ENCODE measurements at regions not wholly inside any gene's neighbourhood (a gene's known extent, or its start where the extent isn't known, plus 50 kb on each side); places are given as distances from the start of the nearest gene placed in this dataset.
"Not testable (repeated sequence)": the region's sequence is repeated elsewhere in the genome, so short reads cannot be mapped to it uniquely, and the experiment has no call there.

- Histone ChIP-seq H3K4me3 (ENCODE audit: low read length) (no peak overlapping the region), H3K27me3 (ENCODE audit: control insufficient read depth, insufficient read depth, low read length) (no peaks in the 10 kb centered on the region), H3K9me3 (replicated peaks; ENCODE audit: low read length) (no peaks in the 10 kb centered on the region), H3K4me2 (ENCODE audit: low read length) (no peak overlapping the region), H3K9ac (ENCODE audit: low read depth, low read length) (no peak overlapping the region), H3K36me3 (ENCODE audit: insufficient read depth, low read length) (no peaks in the 10 kb centered on the region), H3K4me1 (ENCODE audit: control insufficient read depth, insufficient read depth, low read length) (no peaks in the 10 kb centered on the region)
These were observed 122.5 kb upstream of the WDR75 start for GRCh38 chr2:189318761-189319160.

- not testable (repeated sequence) for H3K4me2 ChIP-seq (ENCODE audit: low read length); H3K4me1 ChIP-seq (ENCODE audit: control insufficient read depth, insufficient read depth, low read length); H3K9ac ChIP-seq (ENCODE audit: low read depth, low read length); H3K27me3 ChIP-seq (ENCODE audit: control insufficient read depth, insufficient read depth, low read length); H3K9me3 ChIP-seq (replicated peaks; ENCODE audit: low read length); H3K36me3 ChIP-seq (ENCODE audit: insufficient read depth, low read length); H3K4me3 ChIP-seq (ENCODE audit: low read length)
These were observed 121.8 kb upstream of the WDR75 start for GRCh38 chr2:189319424-189319823.

- Histone ChIP-seq H3K27me3 (ENCODE audit: control insufficient read depth, insufficient read depth, low read length) (no peaks in the 10 kb centered on the region), H3K4me1 (ENCODE audit: control insufficient read depth, insufficient read depth, low read length) (peaks cover 22% of the 10 kb centered on the region)
These were observed 113.1 kb upstream of the WDR75 start for GRCh38 chr2:189327879-189328847.

GRCh38 chr2:189328848-189329245 is 112.4 kb upstream of the WDR75 start:
- Histone ChIP-seq H3K4me2 (ENCODE audit: low read length) (no peak overlapping the region), H3K27me3 (ENCODE audit: control insufficient read depth, insufficient read depth, low read length) (no peaks in the 10 kb centered on the region), H3K9ac (ENCODE audit: low read depth, low read length) (no peak overlapping the region), H3K4me1 (ENCODE audit: control insufficient read depth, insufficient read depth, low read length) (peaks cover 22% of the 10 kb centered on the region), H3K36me3 (ENCODE audit: insufficient read depth, low read length) (no peaks in the 10 kb centered on the region), H3K9me3 (replicated peaks; ENCODE audit: low read length) (no peaks in the 10 kb centered on the region), H3K4me3 (ENCODE audit: low read length) (no peak overlapping the region)

More at GRCh38 chr2:189327879-189328847, 113.1 kb upstream of the WDR75 start:
- Histone ChIP-seq H3K9ac (ENCODE audit: low read depth, low read length) (no peak overlapping the region), H3K9me3 (replicated peaks; ENCODE audit: low read length) (no peaks in the 10 kb centered on the region), H3K4me3 (ENCODE audit: low read length) (no peak overlapping the region), H3K36me3 (ENCODE audit: insufficient read depth, low read length) (no peaks in the 10 kb centered on the region), H3K4me2 (ENCODE audit: low read length) (no peak overlapping the region)

GRCh38 chr2:189336276-189336975 is 104.8 kb upstream of the WDR75 start:
- Histone ChIP-seq H3K27me3 (ENCODE audit: control insufficient read depth, insufficient read depth, low read length) (no peaks in the 10 kb centered on the region), H3K4me3 (ENCODE audit: low read length) (no peak overlapping the region), H3K4me1 (ENCODE audit: control insufficient read depth, insufficient read depth, low read length) (peaks cover 13% of the 10 kb centered on the region), H3K9ac (ENCODE audit: low read depth, low read length) (no peak overlapping the region), H3K4me2 (ENCODE audit: low read length) (no peak overlapping the region), H3K9me3 (replicated peaks; ENCODE audit: low read length) (peaks cover 5% of the 10 kb centered on the region), H3K36me3 (ENCODE audit: insufficient read depth, low read length) (no peaks in the 10 kb centered on the region)

GRCh38 chr2:189337656-189338055 is 103.6 kb upstream of the WDR75 start:
- Histone ChIP-seq H3K36me3 (ENCODE audit: insufficient read depth, low read length) (no peaks in the 10 kb centered on the region), H3K4me2 (ENCODE audit: low read length) (peak overlapping the region; percentile 17), H3K4me3 (ENCODE audit: low read length) (no peak overlapping the region), H3K4me1 (ENCODE audit: control insufficient read depth, insufficient read depth, low read length) (peaks cover 13% of the 10 kb centered on the region), H3K9ac (ENCODE audit: low read depth, low read length) (no peak overlapping the region), H3K9me3 (replicated peaks; ENCODE audit: low read length) (peaks cover 5% of the 10 kb centered on the region), H3K27me3 (ENCODE audit: control insufficient read depth, insufficient read depth, low read length) (no peaks in the 10 kb centered on the region)

GRCh38 chr2:189338115-189338514 is 103.2 kb upstream of the WDR75 start:
- Histone ChIP-seq H3K36me3 (ENCODE audit: insufficient read depth, low read length) (no peaks in the 10 kb centered on the region), H3K4me3 (ENCODE audit: low read length) (no peak overlapping the region), H3K4me1 (ENCODE audit: control insufficient read depth, insufficient read depth, low read length) (peaks cover 13% of the 10 kb centered on the region), H3K4me2 (ENCODE audit: low read length) (peak overlapping the region; percentile 17), H3K9ac (ENCODE audit: low read depth, low read length) (no peak overlapping the region), H3K9me3 (replicated peaks; ENCODE audit: low read length) (peaks cover 5% of the 10 kb centered on the region), H3K27me3 (ENCODE audit: control insufficient read depth, insufficient read depth, low read length) (no peaks in the 10 kb centered on the region)

- Histone ChIP-seq H3K4me3 (ENCODE audit: low read length) (no peak overlapping the region), H3K4me1 (ENCODE audit: control insufficient read depth, insufficient read depth, low read length) (peaks cover 12% of the 10 kb centered on the region), H3K27me3 (ENCODE audit: control insufficient read depth, insufficient read depth, low read length) (no peaks in the 10 kb centered on the region), H3K9me3 (replicated peaks; ENCODE audit: low read length) (peaks cover 5% of the 10 kb centered on the region), H3K36me3 (ENCODE audit: insufficient read depth, low read length) (no peaks in the 10 kb centered on the region), H3K4me2 (ENCODE audit: low read length) (no peak overlapping the region), H3K9ac (ENCODE audit: low read depth, low read length) (no peak overlapping the region)
These were observed 100.2 kb upstream of the WDR75 start for GRCh38 chr2:189341077-189341476.

GRCh38 chr2:189344043-189344442 is 97.2 kb upstream of the WDR75 start:
- Histone ChIP-seq H3K27me3 (ENCODE audit: control insufficient read depth, insufficient read depth, low read length) (no peaks in the 10 kb centered on the region), H3K4me3 (ENCODE audit: low read length) (no peak overlapping the region), H3K36me3 (ENCODE audit: insufficient read depth, low read length) (no peaks in the 10 kb centered on the region), H3K9me3 (replicated peaks; ENCODE audit: low read length) (peaks cover 8% of the 10 kb centered on the region), H3K4me2 (ENCODE audit: low read length) (no peak overlapping the region), H3K9ac (ENCODE audit: low read depth, low read length) (no peak overlapping the region), H3K4me1 (ENCODE audit: control insufficient read depth, insufficient read depth, low read length) (peaks cover 18% of the 10 kb centered on the region)

GRCh38 chr2:189347540-189347939 is 93.7 kb upstream of the WDR75 start:
- no peak overlapping the region for H3K4me3 ChIP-seq (ENCODE audit: low read length)
- H3K4me1 ChIP-seq (ENCODE audit: control insufficient read depth, insufficient read depth, low read length), result peaks cover 34% of the 10 kb centered on the region
- peaks cover 3% of the 10 kb centered on the region for H3K9me3 ChIP-seq (replicated peaks; ENCODE audit: low read length)
- no peaks in the 10 kb centered on the region for H3K27me3 ChIP-seq (ENCODE audit: control insufficient read depth, insufficient read depth, low read length)
- H3K4me2 ChIP-seq (ENCODE audit: low read length), result peak overlapping the region; percentile 7
- no peaks in the 10 kb centered on the region for H3K36me3 ChIP-seq (ENCODE audit: insufficient read depth, low read length)
- peak overlapping the region; percentile 76 for H3K9ac ChIP-seq (ENCODE audit: low read depth, low read length)

- Histone ChIP-seq H3K9ac (ENCODE audit: low read depth, low read length) (peak overlapping the region; percentile 76), H3K27me3 (ENCODE audit: control insufficient read depth, insufficient read depth, low read length) (no peaks in the 10 kb centered on the region), H3K4me2 (ENCODE audit: low read length) (no peak overlapping the region), H3K36me3 (ENCODE audit: insufficient read depth, low read length) (no peaks in the 10 kb centered on the region), H3K4me3 (ENCODE audit: low read length) (no peak overlapping the region), H3K9me3 (replicated peaks; ENCODE audit: low read length) (peaks cover 3% of the 10 kb centered on the region), H3K4me1 (ENCODE audit: control insufficient read depth, insufficient read depth, low read length) (peaks cover 34% of the 10 kb centered on the region)
These were observed 92.9 kb upstream of the WDR75 start for GRCh38 chr2:189348369-189348768.

Measured in skeletal muscle satellite cell (primary cell).